ENCODE measurements at regions not wholly inside any gene's neighbourhood (a gene's known extent, or its start where the extent isn't known, plus 50 kb on each side); places are given as distances from the start of the nearest gene placed in this dataset.

DNA sequence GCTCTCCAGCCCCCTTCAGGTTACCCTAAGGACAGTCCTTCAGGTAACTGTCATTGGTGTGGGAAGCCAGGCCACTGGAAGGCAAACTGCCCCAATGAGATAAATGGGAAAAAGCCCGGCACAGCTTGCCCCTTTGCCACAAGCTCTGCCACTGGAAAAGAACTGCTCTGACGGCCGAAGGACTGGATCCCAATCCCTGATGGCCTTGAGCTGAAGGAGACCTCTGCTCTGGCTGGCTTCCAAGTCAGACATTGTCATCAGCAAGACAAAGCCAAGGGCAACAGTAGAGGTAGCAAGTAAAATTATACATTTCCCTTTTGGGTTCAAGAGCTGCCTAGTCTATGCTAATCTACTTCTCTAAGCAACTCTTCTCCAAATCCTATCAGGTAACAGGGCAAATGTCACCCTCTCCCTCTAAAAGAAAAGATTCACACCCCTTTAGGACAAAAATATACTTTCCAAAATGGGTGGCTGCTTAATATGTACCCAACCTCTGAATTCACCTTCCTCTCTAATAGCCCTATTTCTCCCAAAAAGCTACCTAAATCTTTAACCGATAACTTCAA lies 145.8 kb downstream of the ADSS2 start:
- TF ChIP-seq CTCF (IDR thresholded peaks at IDR 0.05) (no peak), POLR2A (IDR thresholded peaks at IDR 0.05) (no peak)
